Posterior vena cava (tissue), 2 donors: ENCODE measurements at regions not wholly inside any gene's neighbourhood (a gene's known extent, or its start where the extent isn't known, plus 50 kb on each side); places are given as distances from the start of the nearest gene placed in this dataset.
"Not testable (repeated sequence)": the region's sequence is repeated elsewhere in the genome, so short reads cannot be mapped to it uniquely, and the experiment has no call there.

Source experiments
- DNase-seq: peaks from one replicate; pipeline ENCODE4 v3.0.0-alpha.2; 2020; ENCODE audit warnings: low spot score
- intact Hi-C, 2 donors: fragments of 100-400 bp; cut with DNase I; formaldehyde crosslinking; loops; one replicate each; pipeline versions ENCODE4 v1.14.1 to v1.14.2; 2022 to 2023
- donor health status: DM: yes; HTN: yes; CAD: no.
- donor health status: DM: yes; HTN: yes; CAD: no.

GRCh38 chr12:126932156-126932555 is 1334.8 kb upstream of the TMEM132C start:
- intact Hi-C loops, result no loop called here
- DNase-seq, result no peak

DNA sequence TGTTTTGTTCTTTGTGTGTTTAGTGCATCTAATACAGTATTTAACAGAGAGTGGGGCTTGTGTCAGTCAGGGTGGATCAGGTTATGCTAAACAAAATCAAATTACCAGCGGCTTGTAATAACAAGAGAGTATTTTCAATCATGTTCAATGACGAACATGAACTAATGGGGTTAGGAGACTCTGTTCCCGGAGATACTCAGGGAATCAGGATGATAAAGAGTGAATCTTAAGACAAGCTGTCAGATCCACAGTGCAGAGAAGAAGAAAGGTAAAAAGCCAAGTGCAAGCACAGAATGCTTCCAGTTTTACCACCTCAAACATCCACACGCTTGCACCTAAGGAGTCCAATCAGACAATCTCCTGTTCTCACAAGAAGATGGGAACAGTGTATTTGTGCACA is 1331.5 kb upstream of the TMEM132C start:
- intact Hi-C loops, result no loop called here
- no peak for DNase-seq

DNA sequence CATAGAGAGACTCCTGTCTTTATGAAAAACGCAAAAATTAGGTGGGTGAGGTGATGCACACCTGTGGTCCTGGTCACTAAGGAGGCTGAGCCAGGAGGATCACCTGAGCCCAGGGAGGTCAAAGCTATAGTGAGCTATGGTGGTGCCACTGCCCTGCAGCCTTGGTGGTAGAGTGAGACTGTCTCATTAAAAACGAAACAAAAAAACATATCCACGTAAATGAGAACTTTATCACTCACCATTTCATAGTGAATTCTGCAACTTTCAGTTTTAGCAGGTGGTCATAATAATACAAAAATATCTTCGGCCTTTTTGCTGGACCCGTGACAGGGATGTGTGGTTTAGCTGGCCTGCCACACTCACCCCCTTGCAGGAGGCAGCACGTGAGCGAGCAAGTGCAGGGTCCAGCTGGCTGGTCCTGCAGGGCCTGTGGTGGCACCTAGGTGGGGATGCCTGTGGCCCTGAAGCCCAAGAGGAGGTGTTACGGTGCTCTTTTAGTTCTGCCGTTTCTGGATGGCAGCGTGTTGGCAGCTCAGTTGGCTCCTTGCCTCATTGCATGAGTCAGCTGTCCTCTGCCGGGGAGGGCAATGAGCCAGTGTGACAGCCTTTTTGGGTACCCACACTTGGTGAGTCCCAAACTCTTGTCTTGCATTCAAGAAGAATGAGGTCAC is 1330.7 kb upstream of the TMEM132C start:
- no peak for DNase-seq
- intact Hi-C loops, result no loop called here

- DNase-seq, result no peak
- intact Hi-C loops, result no loop called here
Measured at GRCh38 chr12:126937431-126937830, 1329.5 kb upstream of the TMEM132C start.

GRCh38 chr12:126944684-126945083 is 1322.3 kb upstream of the TMEM132C start:
- DNase-seq, result no peak
- intact Hi-C loops, result no loop called here

- intact Hi-C loops, DNase-seq: not testable (repeated sequence)
Measured at GRCh38 chr12:126946958-126947357, 1320.0 kb upstream of the TMEM132C start.

- intact Hi-C loops, result no loop called here
- no peak for DNase-seq
Measured at GRCh38 chr12:126949558-126949957, 1317.4 kb upstream of the TMEM132C start.

DNA sequence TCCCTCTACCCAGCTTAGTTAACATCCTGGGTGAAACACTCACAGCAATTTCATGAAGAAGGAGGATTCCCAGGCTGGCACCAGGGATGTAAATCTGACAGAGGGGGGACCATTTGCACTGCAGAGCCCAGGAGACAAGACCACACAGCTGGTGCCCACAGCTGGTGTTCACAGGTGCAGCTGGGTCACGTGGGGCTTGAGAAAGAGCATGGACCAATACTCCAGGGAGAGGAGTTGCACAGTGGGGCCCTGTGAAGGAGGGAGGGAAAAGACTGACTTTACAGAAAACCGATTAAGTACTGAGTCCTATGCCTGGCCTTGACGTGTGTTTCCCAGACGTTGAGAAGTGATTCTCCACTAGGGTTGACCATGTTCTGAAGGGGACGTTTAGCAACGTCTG is 1316.7 kb upstream of the TMEM132C start:
- no peak for DNase-seq
- intact Hi-C loops, result no loop called here

- intact Hi-C loops, result no loop called here
- no peak for DNase-seq
Measured at GRCh38 chr12:126952096-126953007, 1314.6 kb upstream of the TMEM132C start.

- intact Hi-C loops, result no loop called here
- DNase-seq, result no peak
Measured at GRCh38 chr12:126953365-126953889, 1313.5 kb upstream of the TMEM132C start.

DNA sequence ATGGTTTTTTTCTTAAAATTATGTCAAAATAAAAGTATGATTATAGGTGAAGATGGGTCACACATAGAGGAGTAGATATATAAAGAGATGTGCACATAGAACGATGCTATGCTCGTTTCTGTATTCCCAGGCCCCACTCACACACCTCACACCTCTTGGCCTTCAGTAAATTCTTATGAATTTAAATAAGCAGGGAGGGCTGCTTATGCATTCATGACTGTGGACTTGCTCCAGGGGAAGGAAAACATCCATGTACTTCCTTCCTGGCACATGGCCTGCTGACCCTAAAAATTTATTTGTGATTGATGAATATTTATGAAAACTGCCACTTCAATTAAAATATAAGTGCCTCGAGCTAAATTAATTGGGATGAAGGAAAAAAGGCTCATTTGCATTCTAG is 1306.7 kb upstream of the TMEM132C start:
- no peak for DNase-seq

DNA sequence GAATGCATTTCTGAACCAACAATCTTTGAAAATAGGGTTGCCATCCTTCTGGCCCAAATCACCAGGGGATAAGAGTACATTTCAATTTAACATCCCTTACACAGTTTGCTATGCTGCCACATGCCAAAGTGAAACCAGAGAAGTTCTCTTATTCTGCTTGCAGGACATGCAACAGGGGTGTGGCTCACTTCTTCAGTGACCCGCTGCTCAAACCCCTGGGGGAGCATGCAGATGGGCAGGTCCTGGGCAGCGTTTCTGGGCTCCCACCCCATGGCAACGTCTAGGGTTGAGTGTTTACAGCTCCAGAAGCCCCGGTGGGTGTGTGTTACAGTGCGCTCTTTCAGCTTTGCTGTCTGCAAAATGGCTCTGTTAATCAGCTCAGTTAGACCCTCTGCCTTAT is 1306.3 kb upstream of the TMEM132C start:
- DNase-seq, result no peak
- intact Hi-C loops, result no loop called here

More for the DNA sequence above, 1306.7 kb upstream of the TMEM132C start:
- intact Hi-C loops, result no loop called here

DNA sequence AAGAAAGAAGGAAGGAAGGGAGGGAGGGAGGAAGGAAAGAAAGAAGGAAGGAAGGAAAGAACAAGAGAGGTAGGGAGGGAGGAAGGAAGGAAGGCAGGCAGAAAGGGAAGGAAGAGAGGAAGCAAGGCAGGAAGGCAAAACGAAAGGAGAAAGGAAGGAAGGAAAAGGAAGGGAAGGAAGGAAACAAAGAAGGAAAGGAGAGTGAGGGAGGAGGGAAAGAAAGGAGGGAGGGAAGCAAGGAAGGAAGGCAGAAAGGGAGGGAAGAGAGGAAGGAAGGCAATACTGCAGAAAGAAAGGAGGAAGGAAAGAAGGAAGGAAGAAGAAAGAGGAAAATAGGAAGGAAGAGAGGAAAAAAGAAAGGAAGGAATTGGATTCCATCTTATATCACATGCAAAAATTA is 1303.1 kb upstream of the TMEM132C start:
- intact Hi-C loops, result no loop called here
- DNase-seq, result no peak

DNA sequence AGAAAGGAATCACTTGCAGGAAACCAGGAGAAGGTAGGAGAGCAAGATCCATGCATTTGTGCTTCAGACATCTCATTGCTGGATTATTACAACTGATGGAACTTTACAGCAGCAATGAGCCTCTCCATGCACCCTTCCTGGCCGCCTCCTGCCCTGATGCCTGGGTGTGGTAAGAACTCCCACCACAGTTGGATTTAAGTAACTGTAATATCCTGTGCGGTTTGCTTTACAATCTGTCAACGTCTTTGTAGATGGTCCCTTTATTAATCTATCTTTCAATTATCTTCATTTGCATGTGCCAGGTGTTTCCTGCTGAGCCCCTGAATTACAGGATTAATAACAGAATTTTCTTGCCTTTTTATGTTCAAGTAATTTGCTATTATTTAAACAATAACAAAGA is 1300.5 kb upstream of the TMEM132C start:
- no peak for DNase-seq
- intact Hi-C loops, result no loop called here

DNA sequence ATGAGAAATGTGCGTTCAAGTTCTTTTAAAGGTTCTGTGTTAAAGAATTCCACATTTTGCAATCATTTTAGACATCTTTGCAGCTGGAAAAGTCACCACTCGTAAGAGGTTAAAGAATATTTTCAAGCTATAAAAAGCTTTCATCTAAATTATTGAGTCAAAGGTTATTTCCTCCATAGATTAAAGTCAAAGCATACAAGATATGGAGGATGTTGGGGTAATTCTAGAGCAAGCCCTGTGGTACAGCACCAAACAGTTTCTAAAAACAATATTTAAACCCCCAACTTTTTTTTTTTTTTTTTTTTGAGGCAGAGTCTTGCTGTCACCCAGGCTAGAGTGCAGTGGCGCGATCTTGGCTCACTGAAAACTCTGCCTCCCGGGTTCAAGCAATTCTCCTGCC is 1299.8 kb upstream of the TMEM132C start:
- intact Hi-C loops, result no loop called here
- no peak for DNase-seq

GRCh38 chr12:126974779-126975178 is 1292.2 kb upstream of the TMEM132C start:
- DNase-seq, result no peak
- intact Hi-C loops, result no loop called here

DNA sequence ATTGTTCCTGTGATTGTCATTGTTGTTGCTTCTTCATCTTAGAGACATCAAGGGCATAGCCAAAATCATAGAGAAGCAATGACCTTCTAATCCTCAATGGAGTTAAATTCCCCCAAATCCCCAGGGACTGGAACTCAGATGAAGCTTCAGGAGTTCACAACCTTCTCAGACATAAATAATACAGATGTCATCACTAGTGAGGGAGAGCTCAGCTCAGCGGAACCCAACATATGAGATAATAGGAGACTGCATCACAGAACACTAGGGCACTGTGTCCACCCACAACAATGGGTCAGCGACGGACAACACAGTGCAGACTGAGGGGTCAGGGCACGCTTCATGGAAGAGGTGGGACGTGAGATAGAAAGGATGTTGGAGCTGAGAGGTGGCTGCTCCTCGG is 1290.4 kb upstream of the TMEM132C start:
- DNase-seq, result no peak
- intact Hi-C loops, result loop anchor here in 1 of 2 donors (1.0 kb wide), 1 partner anchor 18 kb away; no protein-coding TSS in a partner anchor

GRCh38 chr12:126979564-126979963 is 1287.4 kb upstream of the TMEM132C start:
- DNase-seq, intact Hi-C loops: not testable (repeated sequence)

GRCh38 chr12:126982707-126983106 is 1284.3 kb upstream of the TMEM132C start:
- no peak for DNase-seq
- intact Hi-C loops, result no loop called here

- DNase-seq, intact Hi-C loops: not testable (repeated sequence)
Measured at GRCh38 chr12:126983735-126984134, 1283.2 kb upstream of the TMEM132C start.
